K562 (cell line): ENCODE measurements at regions not wholly inside any gene's neighbourhood (a gene's known extent, or its start where the extent isn't known, plus 50 kb on each side); places are given as distances from the start of the nearest gene placed in this dataset.

Source experiments
- ATAC-seq: fragments of 200-7000 bp; cut with Tn5 transposase; 3 replicates; pipeline ENCODE4 v1.9.1; 2020; ENCODE audit warnings: moderate library complexity
- BruUV-seq: library from RNA; stranded (reverse); fragments of 400-500 nt; replicated peaks from 2 replicates; lab custom pipeline; 2021; lab: Mats Ljungman, UMichigan
- CTCF ChIA-PET: fragments of 300-600 bp; formaldehyde crosslinking; extraction: SDS; loops from one replicate; lab custom pipeline; 2021; ENCODE audit warnings: low intra/inter-chr PET ratio; lab: Yijun Ruan, JAX
- POLR2A ChIA-PET: fragments of 300-600, 350-650 bp; sonication (Branson Sonifier 250); formaldehyde crosslinking; extraction: SDS; loops from one replicate; lab custom pipeline; 2021; ENCODE audit warnings: antibody characterized with exemption, inconsistent platforms; lab: Yijun Ruan, JAX
- DNase-seq, 4 experiments: peaks; one replicate each; pipeline versions ENCODE4 v3.0.0 to v3.0.0-alpha.2; 2011 to 2018; ENCODE audit warnings: low spot score in 3 of 4, mixed read lengths in 3 of 4; ENCODE audit errors: extremely low read depth in 1 of 4
- FAIRE-seq: peaks from 2 replicates; lab custom pipeline; 2011; peaks lifted over from hg19 to GRCh38; lab: Jason Lieb, UNC
- H2AFZ ChIP-seq: 2 replicates; pipeline ENCODE4 v1.6.0; 2011; ENCODE audit warnings: low read depth, low read length, control low read depth, inconsistent platforms
- H3K27ac ChIP-seq: fragments of 200-600 bp; 3 replicates; pipeline ENCODE4 v1.8.0; 2011; ENCODE audit warnings: low read depth, mild to moderate bottlenecking, control low read depth, inconsistent platforms, low read length, moderate library complexity, mixed read lengths; ENCODE audit errors: extremely low read depth
- H3K27me3 ChIP-seq, 2 experiments: fragments of 300-600 bp in 1 of 2; 2 replicates in 1 of 2; 3 replicates in 1 of 2; pipeline versions ENCODE4 v1.6.0 to v1.8.0; 2011; ENCODE audit warnings: inconsistent platforms in 2 of 2, low read length in 2 of 2, mild to moderate bottlenecking in 1 of 2, mixed read lengths in 1 of 2, moderate library complexity in 1 of 2; ENCODE audit not compliant: control insufficient read depth in 2 of 2, insufficient read depth in 2 of 2
- H3K36me3 ChIP-seq: fragments of 300-600 bp; 3 replicates; pipeline ENCODE4 v1.8.0; 2011; ENCODE audit warnings: mild to moderate bottlenecking, low read length, inconsistent platforms; ENCODE audit not compliant: control insufficient read depth, insufficient read depth
- H3K4me1 ChIP-seq, 2 experiments: fragments of 200-600 bp in 1 of 2; replicated peaks in 1 of 2; 2 replicates in 1 of 2; 3 replicates in 1 of 2; pipeline versions ENCODE4 v1.5.1 to v1.8.0; 2011; ENCODE audit warnings: inconsistent platforms in 2 of 2, low read length in 2 of 2, mild to moderate bottlenecking in 1 of 2, mixed read lengths in 1 of 2, moderate library complexity in 1 of 2; ENCODE audit not compliant: control insufficient read depth in 2 of 2, insufficient read depth in 2 of 2
- H3K4me2 ChIP-seq: 2 replicates; pipeline ENCODE4 v1.6.1; 2011; ENCODE audit warnings: low read length, control low read depth, inconsistent platforms, mixed read lengths; ENCODE audit not compliant: insufficient read depth
- H3K4me3 ChIP-seq: fragments of 200-600 bp; sonication (generic), shearing (Covaris generic); 2 replicates; pipeline ENCODE4 v1.5.1; 2016; ENCODE audit warnings: control low read depth, inconsistent platforms
- H3K79me2 ChIP-seq: fragments of 200-600 bp; 3 replicates; pipeline ENCODE4 v1.8.0; 2011; ENCODE audit warnings: low read length, inconsistent platforms; ENCODE audit not compliant: control insufficient read depth, insufficient read depth
- H3K9ac ChIP-seq, 2 experiments: 2 replicates each; pipeline versions ENCODE4 v1.6.0 to v1.6.1; 2011; ENCODE audit warnings: low read depth in 2 of 2, low read length in 2 of 2, control low read depth in 1 of 2, inconsistent platforms in 1 of 2, mild to moderate bottlenecking in 1 of 2, mixed read lengths in 1 of 2; ENCODE audit not compliant: insufficient read depth in 1 of 2
- H3K9me1 ChIP-seq: one replicate; pipeline ENCODE4 v1.6.0; 2011; ENCODE audit warnings: inconsistent platforms, mild to moderate bottlenecking, low read length, moderate library complexity; ENCODE audit not compliant: control insufficient read depth, insufficient read depth
- H3K9me3 ChIP-seq: replicated peaks from 2 replicates; pipeline ENCODE4 v1.5.1; 2011; ENCODE audit warnings: low read depth, low read length, inconsistent platforms; ENCODE audit not compliant: control insufficient read depth, insufficient read depth
- H4K20me1 ChIP-seq: replicated peaks from 2 replicates; pipeline ENCODE4 v1.6.1; 2011; ENCODE audit warnings: low read length, inconsistent platforms, mixed read lengths; ENCODE audit not compliant: control insufficient read depth, insufficient read depth
- AFF4 ChIP-seq: sonication (generic); formaldehyde crosslinking; IDR thresholded peaks from 2 replicates; pipeline ENCODE4 v1.8.0; 2023; ENCODE audit warnings: mild to moderate bottlenecking, missing genetic modification reagents
- HMBOX1 ChIP-seq: sonication (generic); IDR thresholded peaks from 2 replicates; pipeline ENCODE4 v1.6.1; 2016
- TEAD2 ChIP-seq: fragments of 450-650 bp; IDR thresholded peaks from 2 replicates; pipeline ENCODE4 v1.6.1; 2016; ENCODE audit warnings: missing genetic modification characterization, control low read depth, missing compliant biosample characterization
- ZNF12 ChIP-seq: sonication (generic); formaldehyde crosslinking; IDR thresholded peaks from 2 replicates; pipeline ENCODE4 v1.4.0; 2020; ENCODE audit warnings: mild to moderate bottlenecking, missing genetic modification reagents
- ZNF253 ChIP-seq: fragments of 250-450 bp; sonication (Bioruptor Pico); conservative IDR thresholded peaks from 2 replicates; pipeline ENCODE4 v1.6.1; 2021; ENCODE audit warnings: mild to moderate bottlenecking
- ZNF408 ChIP-seq: fragments of 250-450 bp; sonication (Bioruptor Pico); IDR thresholded peaks from 2 replicates; pipeline ENCODE4 v1.4.0; 2020; ENCODE audit warnings: low read depth, mild to moderate bottlenecking, moderate library complexity
- WGBS: fragments of 100-300 bp; shearing (Covaris generic); methylation state at CpG from one replicate; pipeline ENCODE4 v1.1.6; 2016; ENCODE audit warnings: low coverage, mixed read lengths; ENCODE audit not compliant: insufficient coverage; ENCODE audit errors: missing lambda C conversion rate; 5-methylcytosine and 5-hydroxymethylcytosine counted together
- in situ Hi-C: fragments of 300-500 bp; cut with MboI; formaldehyde crosslinking; loops from 4 replicates; pipeline ENCODE4 v1.15.0; 2018; ENCODE audit warnings: inconsistent platforms, mixed read lengths
- intact Hi-C: fragments of 100-400 bp; cut with micrococcal nuclease; formaldehyde crosslinking; loops from 2 replicates; pipeline ENCODE4 v1.14.2; 2022

- H3K9me3 ChIP-seq: no peaks in the 10 kb centered on the region
- H3K27me3 ChIP-seq: no peaks in the 10 kb centered on the region; a peak in 1 of 5 replicates
- WGBS: 22% methylated on average over 3 of the region's 3 CpGs
- intact Hi-C loops (no loop called here), in situ Hi-C loops (no loop called here)
- H2AFZ ChIP-seq: no peak overlapping the region
- no peak overlapping the region for H3K4me2 ChIP-seq
- H3K27ac ChIP-seq: no peak overlapping the region
- ATAC-seq (no peak), FAIRE-seq (no peak), DNase-seq (no peak)
- ChIA-PET POLR2A (interaction anchor here (0.5 kb wide), 1 partner anchor 823 kb away, joined by 3 read pairs; no protein-coding TSS in a partner anchor), CTCF (no interaction called here)
- no peak overlapping the region for H3K4me3 ChIP-seq
- no peak overlapping the region for H3K9ac ChIP-seq
- H3K4me1 ChIP-seq: peaks cover 0 to 11% of the 10 kb centered on the region in 2 experiments; a peak in 4 of 5 replicates
- no TSS peak for BruUV-seq
- no peaks in the 10 kb centered on the region for H3K79me2 ChIP-seq
- TF ChIP-seq ZNF408 (0 out of 2 replicates have a peak, but pooled peaks have one; percentile 9), ZNF12 (CRISPR knock-in tag) (no peak)
- no peaks in the 10 kb centered on the region for H3K9me1 ChIP-seq
- no peaks in the 10 kb centered on the region for H4K20me1 ChIP-seq
- no peaks in the 10 kb centered on the region for H3K36me3 ChIP-seq
Measured at GRCh38 chr6:14434916-14435690, 317.5 kb downstream of the CD83 start.

- no peak overlapping the region for H2AFZ ChIP-seq
- TF ChIP-seq TEAD2 (tag) (no peak), HMBOX1 (0 out of 2 replicates have a peak, but pooled peaks have one; percentile 14), ZNF253 (CRISPR knock-in tag) (no peak), AFF4 (CRISPR knock-in tag) (no peak)
- no peak overlapping the region for H3K27ac ChIP-seq
- H3K36me3 ChIP-seq: no peaks in the 10 kb centered on the region
- POLR2A ChIA-PET: no interaction called here
- WGBS: 45% methylated on average over 3 of the region's 3 CpGs
- CTCF ChIA-PET: no interaction called here
- ATAC-seq (no peak), DNase-seq (no peak), FAIRE-seq (no peak)
- no peaks in the 10 kb centered on the region for H3K27me3 ChIP-seq
- H3K9me3 ChIP-seq: no peaks in the 10 kb centered on the region
- H3K9ac ChIP-seq: no peak overlapping the region
- no peak overlapping the region for H3K4me3 ChIP-seq
- H3K79me2 ChIP-seq: no peaks in the 10 kb centered on the region
- H3K4me2 ChIP-seq: no peak overlapping the region
- no peaks in the 10 kb centered on the region for H3K9me1 ChIP-seq
- H3K4me1 ChIP-seq: peaks cover 0 to 11% of the 10 kb centered on the region in 2 experiments; a peak in 4 of 5 replicates
- intact Hi-C loops (no loop called here), in situ Hi-C loops (no loop called here)
- H4K20me1 ChIP-seq: no peaks in the 10 kb centered on the region
- no TSS peak for BruUV-seq
Measured at GRCh38 chr6:14436592-14437132, 319.1 kb downstream of the CD83 start.
